ENCODE measurements at regions not wholly inside any gene's neighbourhood (a gene's known extent, or its start where the extent isn't known, plus 50 kb on each side); places are given as distances from the start of the nearest gene placed in this dataset.

GRCh38 chr14:66284346-66284745, 201.8 kb upstream of the CCDC196 start:
- no peak for TF ChIP-seq CTCF (IDR thresholded peaks at IDR 0.05; ENCODE audit: insufficient read depth, low read length, poor library complexity, severe bottlenecking)
- no peak for TF ChIP-seq EZH2phosphoT487 (conservative IDR thresholded peaks at IDR 0.05; ENCODE audit: low read length)

All from SU-DHL-6 (cell line).